ENCODE measurements at regions not wholly inside any gene's neighbourhood (a gene's known extent, or its start where the extent isn't known, plus 50 kb on each side); places are given as distances from the start of the nearest gene placed in this dataset.

DNA sequence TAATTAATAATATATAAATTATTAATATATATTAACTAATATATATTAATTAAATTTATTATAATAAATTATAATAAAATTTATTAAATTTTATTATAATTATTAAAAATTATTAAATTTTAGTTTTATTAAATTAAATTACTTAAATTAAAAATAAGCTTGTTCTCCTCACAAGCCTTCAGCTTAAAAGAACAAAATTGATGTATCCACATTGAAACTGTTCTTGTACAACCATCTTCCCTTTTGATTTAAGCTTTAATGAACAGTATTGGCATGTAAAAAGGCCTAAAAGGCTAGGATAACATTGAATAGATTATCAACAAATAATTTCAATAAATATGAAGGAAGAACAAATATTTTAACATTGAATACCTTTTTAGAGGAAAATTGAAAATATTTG lies 62.4 kb upstream of the XIRP2 start (continued):
- TF ChIP-seq, protein P1, sequence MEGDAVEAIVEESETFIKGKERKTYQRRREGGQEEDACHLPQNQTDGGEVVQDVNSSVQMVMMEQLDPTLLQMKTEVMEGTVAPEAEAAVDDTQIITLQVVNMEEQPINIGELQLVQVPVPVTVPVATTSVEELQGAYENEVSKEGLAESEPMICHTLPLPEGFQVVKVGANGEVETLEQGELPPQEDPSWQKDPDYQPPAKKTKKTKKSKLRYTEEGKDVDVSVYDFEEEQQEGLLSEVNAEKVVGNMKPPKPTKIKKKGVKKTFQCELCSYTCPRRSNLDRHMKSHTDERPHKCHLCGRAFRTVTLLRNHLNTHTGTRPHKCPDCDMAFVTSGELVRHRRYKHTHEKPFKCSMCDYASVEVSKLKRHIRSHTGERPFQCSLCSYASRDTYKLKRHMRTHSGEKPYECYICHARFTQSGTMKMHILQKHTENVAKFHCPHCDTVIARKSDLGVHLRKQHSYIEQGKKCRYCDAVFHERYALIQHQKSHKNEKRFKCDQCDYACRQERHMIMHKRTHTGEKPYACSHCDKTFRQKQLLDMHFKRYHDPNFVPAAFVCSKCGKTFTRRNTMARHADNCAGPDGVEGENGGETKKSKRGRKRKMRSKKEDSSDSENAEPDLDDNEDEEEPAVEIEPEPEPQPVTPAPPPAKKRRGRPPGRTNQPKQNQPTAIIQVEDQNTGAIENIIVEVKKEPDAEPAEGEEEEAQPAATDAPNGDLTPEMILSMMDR (conservative IDR thresholded peaks at IDR 0.05; ENCODE audit: low read depth in 2 of 2), result no peak
- TF ChIP-seq CREB1 (CRISPR knock-in tag; IDR thresholded peaks at IDR 0.05; ENCODE audit: low read depth), result no peak
- TF ChIP-seq EZH2 (IDR thresholded peaks at IDR 0.05; ENCODE audit: low read depth, unreplicated experiment), result no peak
- no peak for TF ChIP-seq ZNF331 (CRISPR knock-in tag; IDR thresholded peaks at IDR 0.05; ENCODE audit: low read depth)
- no peak for TF ChIP-seq POLR2AphosphoS5 (IDR thresholded peaks at IDR 0.05; ENCODE audit: low read depth)
- TF ChIP-seq EZH2phosphoT487 (IDR thresholded peaks at IDR 0.05; ENCODE audit: unreplicated experiment), result no peak
- TF ChIP-seq, protein P2, sequence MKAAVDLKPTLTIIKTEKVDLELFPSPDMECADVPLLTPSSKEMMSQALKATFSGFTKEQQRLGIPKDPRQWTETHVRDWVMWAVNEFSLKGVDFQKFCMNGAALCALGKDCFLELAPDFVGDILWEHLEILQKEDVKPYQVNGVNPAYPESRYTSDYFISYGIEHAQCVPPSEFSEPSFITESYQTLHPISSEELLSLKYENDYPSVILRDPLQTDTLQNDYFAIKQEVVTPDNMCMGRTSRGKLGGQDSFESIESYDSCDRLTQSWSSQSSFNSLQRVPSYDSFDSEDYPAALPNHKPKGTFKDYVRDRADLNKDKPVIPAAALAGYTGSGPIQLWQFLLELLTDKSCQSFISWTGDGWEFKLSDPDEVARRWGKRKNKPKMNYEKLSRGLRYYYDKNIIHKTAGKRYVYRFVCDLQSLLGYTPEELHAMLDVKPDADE (IDR thresholded peaks at IDR 0.05), result no peak
- no peak for TF ChIP-seq NANOG (IDR thresholded peaks at IDR 0.05; ENCODE audit: borderline replicate concordance)
- TF ChIP-seq JUNB (IDR thresholded peaks at IDR 0.05; ENCODE audit: unreplicated experiment), result no peak
- TF ChIP-seq, protein P3, sequence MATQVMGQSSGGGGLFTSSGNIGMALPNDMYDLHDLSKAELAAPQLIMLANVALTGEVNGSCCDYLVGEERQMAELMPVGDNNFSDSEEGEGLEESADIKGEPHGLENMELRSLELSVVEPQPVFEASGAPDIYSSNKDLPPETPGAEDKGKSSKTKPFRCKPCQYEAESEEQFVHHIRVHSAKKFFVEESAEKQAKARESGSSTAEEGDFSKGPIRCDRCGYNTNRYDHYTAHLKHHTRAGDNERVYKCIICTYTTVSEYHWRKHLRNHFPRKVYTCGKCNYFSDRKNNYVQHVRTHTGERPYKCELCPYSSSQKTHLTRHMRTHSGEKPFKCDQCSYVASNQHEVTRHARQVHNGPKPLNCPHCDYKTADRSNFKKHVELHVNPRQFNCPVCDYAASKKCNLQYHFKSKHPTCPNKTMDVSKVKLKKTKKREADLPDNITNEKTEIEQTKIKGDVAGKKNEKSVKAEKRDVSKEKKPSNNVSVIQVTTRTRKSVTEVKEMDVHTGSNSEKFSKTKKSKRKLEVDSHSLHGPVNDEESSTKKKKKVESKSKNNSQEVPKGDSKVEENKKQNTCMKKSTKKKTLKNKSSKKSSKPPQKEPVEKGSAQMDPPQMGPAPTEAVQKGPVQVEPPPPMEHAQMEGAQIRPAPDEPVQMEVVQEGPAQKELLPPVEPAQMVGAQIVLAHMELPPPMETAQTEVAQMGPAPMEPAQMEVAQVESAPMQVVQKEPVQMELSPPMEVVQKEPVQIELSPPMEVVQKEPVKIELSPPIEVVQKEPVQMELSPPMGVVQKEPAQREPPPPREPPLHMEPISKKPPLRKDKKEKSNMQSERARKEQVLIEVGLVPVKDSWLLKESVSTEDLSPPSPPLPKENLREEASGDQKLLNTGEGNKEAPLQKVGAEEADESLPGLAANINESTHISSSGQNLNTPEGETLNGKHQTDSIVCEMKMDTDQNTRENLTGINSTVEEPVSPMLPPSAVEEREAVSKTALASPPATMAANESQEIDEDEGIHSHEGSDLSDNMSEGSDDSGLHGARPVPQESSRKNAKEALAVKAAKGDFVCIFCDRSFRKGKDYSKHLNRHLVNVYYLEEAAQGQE (IDR thresholded peaks at IDR 0.05; ENCODE audit: unreplicated experiment), result no peak
- TF ChIP-seq ZNF114 (CRISPR knock-in tag; IDR thresholded peaks at IDR 0.05), result no peak

DNA sequence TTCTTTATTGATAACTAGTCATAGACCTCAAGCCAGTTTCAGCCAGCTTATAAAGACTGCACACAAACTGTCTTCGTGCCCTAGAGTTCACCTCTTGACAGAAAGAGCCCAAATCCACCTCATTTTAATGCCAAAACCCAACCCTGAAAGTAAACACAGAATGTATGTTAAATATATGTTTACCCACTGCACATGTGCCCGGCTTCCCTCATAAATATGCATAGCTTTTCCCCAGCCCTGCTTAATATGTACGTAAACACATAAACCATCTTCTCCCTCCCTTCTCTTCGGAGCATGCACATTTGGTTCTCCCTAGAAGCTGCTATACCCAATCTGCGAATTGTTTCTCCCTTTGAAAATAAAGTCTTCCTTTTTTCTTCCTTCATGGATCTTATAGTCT lies 73.9 kb upstream of the XIRP2 start:
- ATAC-seq (no peak), DNase-seq (ENCODE audit: low spot score) (no peak)
- Mint-ChIP-seq H3K27me3 (ENCODE audit: insufficient read depth, low read depth, poor library complexity) (no peaks in the 10 kb centered on the region), H3K4me1 (no peaks in the 10 kb centered on the region), H3K27ac (no peak overlapping the region), H3K9me3 (0 out of 3 replicates have a peak, but pooled peaks cover 2% of the 10 kb centered on the region), H3K4me3 (no peak overlapping the region), H3K36me3 (ENCODE audit: low read depth) (no peaks in the 10 kb centered on the region)
- no peaks in the 10 kb centered on the region for H4K20me1 ChIP-seq (replicated peaks; ENCODE audit: insufficient read depth)
- no peaks in the 10 kb centered on the region for H3K27me3 ChIP-seq (ENCODE audit: insufficient read depth)
- H3F3A ChIP-seq (replicated peaks; ENCODE audit: low read depth), result no peaks in the 10 kb centered on the region
- H2AFZ ChIP-seq, result no peak overlapping the region
- TF ChIP-seq, protein P2 (IDR thresholded peaks at IDR 0.05), result no peak
- TF ChIP-seq ZNF114 (CRISPR knock-in tag; IDR thresholded peaks at IDR 0.05) (no peak), EZH2 (IDR thresholded peaks at IDR 0.05; ENCODE audit: low read depth, unreplicated experiment) (no peak), NANOG (IDR thresholded peaks at IDR 0.05; ENCODE audit: borderline replicate concordance) (no peak), ZNF331 (CRISPR knock-in tag; IDR thresholded peaks at IDR 0.05; ENCODE audit: low read depth) (no peak)
- TF ChIP-seq, protein P1 (conservative IDR thresholded peaks at IDR 0.05; ENCODE audit: low read depth in 2 of 2), result no peak
- no peaks in the 10 kb centered on the region for H3K79me2 ChIP-seq (replicated peaks; ENCODE audit: insufficient read depth)
- H3K36me3 ChIP-seq (ENCODE audit: insufficient read depth), result no peaks in the 10 kb centered on the region
- peaks cover 11% of the 10 kb centered on the region for H3K9me2 ChIP-seq (ENCODE audit: insufficient read depth)
- no peak overlapping the region for H3K4me2 ChIP-seq
- H3K4me1 ChIP-seq (ENCODE audit: insufficient read depth), result no peaks in the 10 kb centered on the region
- H3K27ac ChIP-seq (ENCODE audit: low read depth), result no peak overlapping the region
- no peak overlapping the region for H3K4me3 ChIP-seq

All from GM23338 (cell line).